Gastrocnemius medialis (tissue), 4 donors: ENCODE measurements at regions not wholly inside any gene's neighbourhood (a gene's known extent, or its start where the extent isn't known, plus 50 kb on each side); places are given as distances from the start of the nearest gene placed in this dataset.

ENCODE experiments used
- CTCF ChIP-seq, 5 experiments: fragments of 450-650 bp in 3 of 5; fragments of 200-600 bp in 2 of 5; sonication (generic) in 2 of 5; IDR thresholded peaks in 4 of 5; conservative IDR thresholded peaks in 1 of 5; 1 replicate in 4 of 5; 2 replicates in 1 of 5; pipeline ENCODE4 v1.5.1; 2016 to 2019; ENCODE audit warnings: antibody characterized with exemption in 5 of 5, mild to moderate bottlenecking in 3 of 5, moderate library complexity in 3 of 5
- POLR2A ChIP-seq, 2 donors: fragments of 450-650 bp; IDR thresholded peaks; one replicate each; pipeline ENCODE4 v1.6.1; 2017; ENCODE audit warnings: antibody characterized with exemption in 2 of 2, mild to moderate bottlenecking in 2 of 2, moderate library complexity in 2 of 2

- no peak for TF ChIP-seq CTCF (IDR thresholded peaks at IDR 0.05 in 4 of 5, conservative IDR thresholded peaks at IDR 0.05 in 1 of 5)
- no peak for TF ChIP-seq POLR2A (IDR thresholded peaks at IDR 0.05)
Observed at GRCh38 chr4:123591875-123592274, 195.3 kb downstream of the SPRY1 start.
